Chondrocyte (in vitro differentiated cells): ENCODE measurements at regions not wholly inside any gene's neighbourhood (a gene's known extent, or its start where the extent isn't known, plus 50 kb on each side); places are given as distances from the start of the nearest gene placed in this dataset.

Experiments
- DNase-seq: peaks from one replicate; pipeline ENCODE4 v3.0.0; 2021; ENCODE audit warnings: mixed read lengths, low spot score
- H3K27ac Mint-ChIP-seq: one replicate; pipeline ENCODE4 v1.8.0; 2021; ENCODE audit warnings: mild to moderate bottlenecking, moderate library complexity, mixed read lengths; ENCODE audit not compliant: unreplicated experiment
- H3K27me3 Mint-ChIP-seq: 2 replicates; pipeline ENCODE4 v1.8.0; 2021; ENCODE audit warnings: low read depth, mixed read lengths
- H3K36me3 Mint-ChIP-seq: 2 replicates; pipeline ENCODE4 v1.8.0; 2021; ENCODE audit warnings: low read depth, mixed read lengths
- H3K4me1 Mint-ChIP-seq: 2 replicates; pipeline ENCODE4 v1.8.0; 2021; ENCODE audit warnings: low read depth, mild to moderate bottlenecking, mixed read lengths
- H3K4me3 Mint-ChIP-seq: one replicate; pipeline ENCODE4 v1.8.0; 2021; ENCODE audit warnings: mild to moderate bottlenecking, moderate library complexity, mixed read lengths; ENCODE audit not compliant: unreplicated experiment
- H3K9me3 Mint-ChIP-seq: 2 replicates; pipeline ENCODE4 v1.8.0; 2021; ENCODE audit warnings: low read depth, mixed read lengths
- CTCF ChIP-seq: fragments of 200-600 bp; sonication (generic); IDR thresholded peaks from 2 replicates; pipeline ENCODE4 v1.5.0; 2021; ENCODE audit warnings: antibody characterized with exemption, mild to moderate bottlenecking, moderate library complexity

GRCh38 chr2:176546550-176546949, 277.3 kb downstream of the MTX2 start:
- Mint-ChIP-seq H3K4me3 (no peak overlapping the region), H3K9me3 (no peaks in the 10 kb centered on the region), H3K36me3 (no peaks in the 10 kb centered on the region), H3K4me1 (no peaks in the 10 kb centered on the region), H3K27ac (no peak overlapping the region), H3K27me3 (peaks cover 26% of the 10 kb centered on the region)
- DNase-seq = no peak
- TF ChIP-seq CTCF = no peak

- H3K36me3 Mint-ChIP-seq = no peaks in the 10 kb centered on the region
- DNase-seq = no peak
- TF ChIP-seq CTCF = no peak
- H3K27ac Mint-ChIP-seq = no peak overlapping the region
- peaks cover 49% of the 10 kb centered on the region for H3K27me3 Mint-ChIP-seq
- H3K9me3 Mint-ChIP-seq = no peaks in the 10 kb centered on the region
- no peak overlapping the region for H3K4me3 Mint-ChIP-seq
- H3K4me1 Mint-ChIP-seq = peaks cover 19% of the 10 kb centered on the region
These were observed 283.4 kb downstream of the MTX2 start for GRCh38 chr2:176552501-176553135.

- peaks cover 52% of the 10 kb centered on the region for H3K27me3 Mint-ChIP-seq
- TF ChIP-seq CTCF = no peak
- H3K4me1 Mint-ChIP-seq = peaks cover 19% of the 10 kb centered on the region
- H3K27ac Mint-ChIP-seq = no peak overlapping the region
- no peaks in the 10 kb centered on the region for H3K9me3 Mint-ChIP-seq
- H3K4me3 Mint-ChIP-seq = peak overlapping the region; percentile 68
- no peaks in the 10 kb centered on the region for H3K36me3 Mint-ChIP-seq
- no peak for DNase-seq
These were observed 284.5 kb downstream of the MTX2 start for GRCh38 chr2:176553685-176554100.

- H3K27me3 Mint-ChIP-seq = peaks cover 54% of the 10 kb centered on the region
- DNase-seq = no peak
These were observed 285.1 kb downstream of the MTX2 start for GRCh38 chr2:176554101-176555048.

More at GRCh38 chr2:176554101-176555048, 285.1 kb downstream of the MTX2 start:
- Mint-ChIP-seq H3K36me3 (no peaks in the 10 kb centered on the region), H3K4me1 (peaks cover 19% of the 10 kb centered on the region), H3K4me3 (peak overlapping the region; percentile 68), H3K9me3 (no peaks in the 10 kb centered on the region), H3K27ac (no peak overlapping the region)
- peak; percentile 92 for TF ChIP-seq CTCF
